Activated gamma-delta T cell treated with Interleukin-2 at 50 U/mL for 16 hours (primary cell): ENCODE measurements at regions not wholly inside any gene's neighbourhood (a gene's known extent, or its start where the extent isn't known, plus 50 kb on each side); places are given as distances from the start of the nearest gene placed in this dataset.
"Not testable (repeated sequence)": the region's sequence is repeated elsewhere in the genome, so short reads cannot be mapped to it uniquely, and the experiment has no call there.

Experiments used
- DNase-seq: peaks from one replicate; pipeline ENCODE4 v3.0.0-alpha.2; 2020

- DNase-seq, result not testable (repeated sequence)
Measured at GRCh38 chr13:90734497-90734896, 613.0 kb upstream of the MIR17HG start.

- no peak for DNase-seq
Measured at GRCh38 chr13:90738881-90739280, 608.6 kb upstream of the MIR17HG start.

DNA sequence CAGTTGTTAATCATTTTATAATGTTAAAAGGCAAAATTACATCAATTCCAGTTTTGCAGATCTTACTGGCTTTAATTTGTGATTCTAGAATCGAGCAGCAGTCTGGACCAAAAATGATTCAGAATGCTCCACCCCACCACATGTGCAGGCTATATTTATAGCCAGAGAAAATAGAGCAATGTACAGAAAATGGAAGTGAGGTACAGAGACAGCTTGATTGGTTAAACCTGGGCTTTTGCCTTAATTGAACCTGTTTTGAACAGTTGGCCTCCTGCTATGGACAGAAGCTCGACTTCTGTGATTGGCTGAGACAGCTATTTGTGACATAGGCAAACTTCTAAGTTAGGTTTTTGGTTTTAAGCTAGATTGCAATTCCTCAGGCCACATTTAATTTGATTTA, 607.4 kb upstream of the MIR17HG start:
- DNase-seq, result no peak

DNA sequence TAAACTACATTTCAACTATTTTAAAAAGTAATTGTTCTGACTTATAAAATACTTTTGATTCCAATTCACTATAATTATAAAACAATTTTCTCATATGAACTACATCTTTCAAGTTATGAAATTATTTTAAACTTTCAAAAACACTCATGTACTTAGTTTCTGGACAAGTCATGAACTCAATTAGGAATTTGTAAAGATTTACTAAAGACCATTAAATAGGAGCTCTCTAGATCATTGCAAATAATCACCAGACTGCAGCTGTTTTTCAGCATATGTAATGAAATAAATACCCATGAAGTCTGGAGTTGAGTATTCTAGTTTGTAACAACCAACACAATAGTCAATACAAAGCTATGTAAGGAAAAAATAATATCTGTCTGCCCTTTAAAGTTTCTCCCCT, 605.1 kb upstream of the MIR17HG start:
- no peak for DNase-seq

- DNase-seq, result no peak
Measured at GRCh38 chr13:90746230-90746629, 601.3 kb upstream of the MIR17HG start.

DNA sequence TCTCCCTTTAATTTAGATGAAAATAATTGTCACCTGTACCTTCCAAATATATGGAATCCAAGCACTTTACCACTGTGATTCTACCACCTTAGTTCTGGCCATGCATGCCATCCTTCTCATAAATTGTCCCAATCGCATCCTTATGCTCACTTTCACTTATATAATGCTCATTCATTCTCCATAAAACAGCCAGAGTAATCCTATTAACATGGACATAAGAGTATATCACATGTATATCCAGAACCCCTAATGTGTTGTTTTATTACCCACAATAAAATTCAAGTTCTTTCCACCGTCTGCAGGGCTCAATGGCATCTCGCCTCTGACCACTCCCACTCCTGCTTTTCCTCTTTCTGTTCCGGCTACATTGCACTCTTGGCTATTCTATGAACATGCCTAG, 597.5 kb upstream of the MIR17HG start:
- DNase-seq, result no peak

GRCh38 chr13:90751026-90751425, 596.5 kb upstream of the MIR17HG start:
- DNase-seq, result no peak

- no peak for DNase-seq
Measured at GRCh38 chr13:90752070-90752469, 595.4 kb upstream of the MIR17HG start.

- DNase-seq, result no peak
Measured at GRCh38 chr13:90757127-90757680, 590.3 kb upstream of the MIR17HG start.

DNA sequence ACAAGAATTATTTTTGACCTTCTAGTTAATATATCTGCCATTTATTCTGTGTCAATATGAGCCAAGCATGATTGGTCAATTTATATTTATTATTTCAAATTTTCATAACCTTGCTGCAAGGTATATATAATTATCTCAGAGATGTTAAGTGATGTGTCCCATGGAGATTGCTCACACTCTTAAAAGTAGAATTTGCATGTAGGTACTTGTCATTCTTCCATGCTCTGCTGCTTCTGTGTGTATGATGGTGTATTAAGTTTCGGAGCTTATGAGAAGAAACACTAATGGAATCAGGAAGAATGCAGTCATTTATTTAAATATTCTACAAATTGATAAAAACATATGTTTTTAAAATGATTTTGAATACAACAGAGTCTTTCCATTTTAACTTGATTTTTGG, 586.8 kb upstream of the MIR17HG start:
- DNase-seq, result no peak

DNA sequence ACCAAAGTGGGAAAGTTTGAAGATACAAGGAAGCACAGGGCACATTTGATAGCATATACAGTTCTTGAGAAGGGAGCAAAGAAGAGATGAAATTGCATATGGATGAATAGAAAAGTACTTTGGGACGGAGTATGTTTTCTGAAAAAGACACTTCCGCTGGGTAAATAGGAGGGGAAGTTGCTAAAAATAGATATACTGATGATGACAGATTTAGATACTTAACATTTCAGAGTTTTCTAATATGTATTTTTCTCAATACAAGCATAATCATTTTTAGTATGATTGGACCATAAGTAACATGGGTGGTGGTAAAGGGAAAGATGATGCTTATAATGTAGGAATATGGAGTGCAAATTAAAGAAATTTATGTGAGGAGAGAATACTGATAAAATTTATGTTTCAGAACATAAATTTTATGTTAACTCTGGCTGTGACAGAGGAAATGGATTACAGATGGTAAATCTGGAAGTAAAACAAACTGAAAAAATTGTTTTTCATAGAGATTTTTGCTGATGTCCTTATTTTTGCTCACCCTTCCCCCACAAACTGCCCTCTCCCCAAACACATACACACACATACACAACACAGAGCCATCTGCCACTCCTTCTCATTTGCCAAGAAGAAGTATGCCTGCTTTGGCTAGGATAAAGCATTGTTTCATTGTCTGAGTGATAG, 583.9 kb upstream of the MIR17HG start:
- no peak for DNase-seq

DNA sequence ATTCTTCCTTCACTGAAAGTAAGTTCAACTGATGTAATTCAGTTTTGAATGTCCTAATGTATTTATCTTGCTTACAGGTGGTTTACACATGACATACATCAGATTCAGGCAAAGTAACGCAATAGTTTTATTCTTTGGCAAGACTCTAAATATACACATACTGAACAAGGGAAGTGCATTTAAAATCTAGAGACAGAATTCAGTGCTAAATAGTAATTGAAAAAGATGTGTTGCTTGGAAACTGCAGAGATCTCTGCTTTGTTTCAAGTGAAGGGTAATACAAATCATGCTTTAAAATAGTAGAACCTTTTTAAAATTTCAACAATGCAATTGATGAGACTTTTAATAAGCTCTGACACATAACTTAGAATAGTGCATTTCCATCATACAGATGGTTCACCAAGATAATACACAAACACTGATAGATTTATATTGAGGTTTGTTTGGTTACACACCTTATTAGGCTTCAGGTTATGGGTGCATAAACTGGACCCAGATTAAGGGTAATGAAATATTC, 581.0 kb upstream of the MIR17HG start:
- no peak for DNase-seq

GRCh38 chr13:90768116-90768515, 579.4 kb upstream of the MIR17HG start:
- no peak for DNase-seq

DNA sequence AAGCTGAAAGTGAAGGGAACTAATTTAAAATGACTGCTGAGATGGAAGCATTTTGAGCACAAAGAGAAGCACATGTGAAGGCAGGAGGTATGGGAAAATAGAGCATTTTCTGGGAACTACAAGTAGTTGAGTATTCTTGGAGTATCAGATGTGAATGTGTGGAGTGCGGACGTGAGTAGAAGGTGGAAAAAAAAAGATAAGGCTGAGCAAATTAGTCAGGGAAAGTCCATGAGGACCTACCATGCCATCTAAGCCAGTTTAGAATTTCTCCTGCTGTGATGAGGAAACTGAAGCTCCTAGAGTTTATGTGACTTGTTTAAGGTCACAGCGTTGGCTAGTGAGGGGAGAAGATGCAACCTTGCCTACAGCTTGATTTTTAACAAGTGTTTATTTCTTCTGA, 578.1 kb upstream of the MIR17HG start:
- DNase-seq, result no peak

GRCh38 chr13:90770334-90770733, 577.2 kb upstream of the MIR17HG start:
- DNase-seq, result no peak

- no peak for DNase-seq
Measured at GRCh38 chr13:90773681-90774080, 573.8 kb upstream of the MIR17HG start.

GRCh38 chr13:90776051-90776748, 571.3 kb upstream of the MIR17HG start:
- DNase-seq, result no peak

GRCh38 chr13:90783273-90783672, 564.2 kb upstream of the MIR17HG start:
- no peak for DNase-seq

GRCh38 chr13:90787007-90787406, 560.5 kb upstream of the MIR17HG start:
- no peak for DNase-seq

DNA sequence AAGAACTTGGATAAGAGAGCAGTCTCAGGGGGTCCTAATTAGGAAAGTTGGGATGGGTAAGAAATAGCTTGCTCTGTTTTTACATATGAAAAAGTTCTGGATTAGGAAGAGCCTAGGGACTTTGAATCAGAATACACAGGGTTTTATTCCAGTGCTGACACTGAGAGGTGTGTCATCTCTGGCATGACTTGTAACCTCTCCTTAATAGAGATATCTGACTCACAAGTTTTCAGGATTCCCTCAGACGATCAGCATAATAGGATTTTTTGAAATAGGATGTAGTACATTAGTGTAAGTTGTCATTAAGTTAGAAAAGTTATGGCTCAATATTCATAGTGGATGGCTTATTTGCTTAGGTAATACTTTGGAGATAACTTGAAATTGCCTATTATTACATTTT, 555.2 kb upstream of the MIR17HG start:
- DNase-seq, result no peak

- no peak for DNase-seq
Measured at GRCh38 chr13:90793261-90793820, 554.1 kb upstream of the MIR17HG start.

- no peak for DNase-seq
Measured at GRCh38 chr13:90796474-90796873, 551.0 kb upstream of the MIR17HG start.

DNA sequence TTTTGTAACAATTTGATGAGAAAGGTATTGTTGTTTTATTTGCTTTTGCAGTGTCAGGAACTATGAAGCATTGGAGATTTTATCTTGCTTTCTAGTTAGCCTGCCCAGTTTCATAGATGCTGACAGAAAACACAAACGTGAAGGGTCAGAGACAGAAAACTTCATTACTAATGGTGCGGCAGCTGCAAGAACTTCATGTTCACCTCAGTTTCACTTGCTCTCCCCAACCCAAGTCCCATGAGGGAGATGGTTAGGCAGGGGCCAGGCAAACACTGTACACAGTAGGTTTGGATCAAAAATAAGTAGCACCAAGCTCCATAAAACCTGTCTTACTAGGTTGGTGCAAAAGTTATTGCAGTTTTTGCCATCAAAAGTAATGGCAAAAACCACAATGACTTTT, 550.2 kb upstream of the MIR17HG start:
- no peak for DNase-seq

DNA sequence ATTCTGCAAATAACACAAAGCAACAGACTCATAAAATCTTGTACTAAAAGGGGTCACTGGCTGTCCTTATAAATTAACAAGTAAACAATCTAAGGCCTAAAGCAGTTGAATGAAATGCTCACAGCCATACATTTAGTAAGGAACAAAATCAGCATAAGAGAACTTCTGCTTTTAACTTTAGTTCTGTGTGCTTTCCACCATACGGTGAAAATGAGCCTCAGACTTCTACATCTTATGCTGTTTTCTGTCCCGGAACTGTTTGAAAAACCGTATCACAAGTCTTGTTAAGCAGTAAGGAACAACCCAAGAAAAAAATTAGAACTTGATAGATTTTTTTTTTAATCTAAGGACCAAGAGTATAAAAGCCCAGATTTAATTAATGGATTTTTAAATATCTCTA, 549.1 kb upstream of the MIR17HG start:
- DNase-seq, result no peak
